ENCODE measurements at regions not wholly inside any gene's neighbourhood (a gene's known extent, or its start where the extent isn't known, plus 50 kb on each side); places are given as distances from the start of the nearest gene placed in this dataset.

- Mint-ChIP-seq H3K27me3 (peaks cover 2% of the 10 kb centered on the region), H3K4me3 (no peak overlapping the region), H3K36me3 (ENCODE audit: low read depth) (no peaks in the 10 kb centered on the region), H3K27ac (no peak overlapping the region), H3K4me1 (no peaks in the 10 kb centered on the region), H3K9me3 (peaks cover 3% of the 10 kb centered on the region)
- no peak for DNase-seq
- intact Hi-C loops (cut with micrococcal nuclease), result no loop called here
Measured at GRCh38 chr11:122062763-122063162, 53.3 kb downstream of the BLID start.

DNA sequence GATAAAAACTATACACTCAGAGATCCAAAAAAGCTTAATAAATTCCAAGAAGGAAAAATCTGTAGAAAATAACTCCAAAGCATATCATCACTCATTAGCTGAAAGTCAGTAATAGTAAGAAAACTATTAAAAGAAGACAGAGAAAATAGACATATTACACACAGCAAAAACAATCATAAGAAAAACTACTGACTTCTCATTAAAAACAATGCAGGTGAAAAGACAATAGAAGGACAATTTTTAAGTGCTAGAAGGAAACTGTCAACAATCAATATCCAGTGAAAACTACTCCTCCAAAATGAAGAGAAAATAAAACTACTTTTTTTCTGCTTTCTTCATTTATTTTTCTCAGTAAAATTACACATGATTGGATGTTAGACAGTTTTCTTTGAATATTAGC lies 56.5 kb downstream of the BLID start:
- Mint-ChIP-seq H3K4me3 (no peak overlapping the region), H3K27me3 (no peaks in the 10 kb centered on the region), H3K27ac (no peak overlapping the region), H3K36me3 (ENCODE audit: low read depth) (no peaks in the 10 kb centered on the region), H3K9me3 (peaks cover 3% of the 10 kb centered on the region), H3K4me1 (no peaks in the 10 kb centered on the region)
- intact Hi-C loops (cut with micrococcal nuclease), result no loop called here
- DNase-seq, result no peak

DNA sequence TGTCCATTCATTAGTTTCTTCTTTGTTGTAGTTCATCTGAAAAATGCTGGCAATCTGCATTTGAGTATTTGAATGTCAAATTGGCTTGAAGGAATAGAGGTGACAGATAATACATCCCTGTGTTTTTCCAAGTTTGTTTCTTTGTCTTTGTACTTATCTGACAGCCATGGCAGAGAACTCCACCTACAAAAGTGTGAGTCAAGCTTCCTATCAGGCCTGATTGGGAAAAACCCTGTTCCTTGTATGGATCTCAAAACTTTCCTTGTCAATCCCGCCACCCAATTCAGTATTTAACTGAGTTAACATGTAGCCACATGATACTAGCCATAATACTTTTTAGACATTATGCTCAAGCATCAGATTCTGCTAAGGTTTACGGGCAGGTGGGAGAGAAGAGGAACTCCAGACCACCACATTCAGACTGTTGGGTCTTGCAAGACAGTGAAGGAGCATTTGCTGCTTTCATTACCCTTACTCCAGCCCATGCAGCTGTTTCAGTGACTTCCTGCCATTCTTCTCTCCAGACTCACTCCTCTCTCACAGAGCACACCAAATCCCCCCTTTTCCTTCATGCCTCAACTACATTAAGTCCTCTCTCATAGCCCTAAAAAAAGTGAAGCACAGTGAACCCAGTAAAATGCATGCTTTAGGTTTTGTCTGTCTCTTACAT lies 65.9 kb downstream of the BLID start:
- no peaks in the 10 kb centered on the region for H3K36me3 Mint-ChIP-seq (ENCODE audit: low read depth)
- intact Hi-C loops (cut with micrococcal nuclease), result no loop called here
- H3K27me3 Mint-ChIP-seq, result no peaks in the 10 kb centered on the region
- no peak overlapping the region for H3K27ac Mint-ChIP-seq
- no peak for DNase-seq
- no peaks in the 10 kb centered on the region for H3K9me3 Mint-ChIP-seq
- no peak overlapping the region for H3K4me3 Mint-ChIP-seq
- no peaks in the 10 kb centered on the region for H3K4me1 Mint-ChIP-seq

DNA sequence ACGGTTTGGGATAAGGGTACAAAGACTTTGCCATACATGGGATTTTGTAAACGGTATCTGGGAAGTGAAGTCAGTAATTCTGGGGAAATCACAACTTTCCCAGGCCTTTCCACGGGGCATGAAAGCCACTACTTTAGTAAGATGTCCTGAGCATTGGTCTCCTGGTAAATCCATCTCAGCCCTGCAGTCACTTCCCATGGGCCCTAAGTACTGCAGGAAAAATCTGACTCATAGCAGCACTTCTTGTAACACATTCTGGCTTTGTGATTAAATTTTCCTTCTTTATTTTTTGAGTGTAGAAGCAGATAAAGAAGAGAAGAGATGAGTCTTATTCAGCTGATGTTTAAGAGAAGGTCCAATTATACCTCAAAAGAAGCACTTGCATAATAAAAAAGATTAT lies 67.6 kb downstream of the BLID start:
- no peak overlapping the region for H3K4me3 Mint-ChIP-seq
- no peak overlapping the region for H3K27ac Mint-ChIP-seq
- H3K27me3 Mint-ChIP-seq, result no peaks in the 10 kb centered on the region
- intact Hi-C loops (cut with micrococcal nuclease), result no loop called here
- no peaks in the 10 kb centered on the region for H3K36me3 Mint-ChIP-seq (ENCODE audit: low read depth)
- H3K9me3 Mint-ChIP-seq, result no peaks in the 10 kb centered on the region
- H3K4me1 Mint-ChIP-seq, result no peaks in the 10 kb centered on the region
- no peak for DNase-seq

GRCh38 chr11:122046846-122047245 lies 69.2 kb downstream of the BLID start:
- Mint-ChIP-seq H3K36me3 (ENCODE audit: low read depth) (no peaks in the 10 kb centered on the region), H3K9me3 (no peaks in the 10 kb centered on the region), H3K27ac (no peak overlapping the region), H3K27me3 (no peaks in the 10 kb centered on the region), H3K4me3 (no peak overlapping the region), H3K4me1 (no peaks in the 10 kb centered on the region)
- DNase-seq, result no peak
- intact Hi-C loops (cut with micrococcal nuclease), result no loop called here

- Mint-ChIP-seq H3K36me3 (ENCODE audit: low read depth) (no peaks in the 10 kb centered on the region), H3K4me3 (no peak overlapping the region), H3K27ac (no peak overlapping the region), H3K4me1 (no peaks in the 10 kb centered on the region), H3K27me3 (no peaks in the 10 kb centered on the region), H3K9me3 (no peaks in the 10 kb centered on the region)
- intact Hi-C loops (cut with micrococcal nuclease), result no loop called here
- DNase-seq, result no peak
Measured at GRCh38 chr11:122046438-122046837, 69.6 kb downstream of the BLID start.

- intact Hi-C loops (cut with micrococcal nuclease), result no loop called here
- H3K27me3 Mint-ChIP-seq, result no peaks in the 10 kb centered on the region
- DNase-seq, result no peak
- no peak overlapping the region for H3K4me3 Mint-ChIP-seq
- H3K9me3 Mint-ChIP-seq, result no peaks in the 10 kb centered on the region
- H3K36me3 Mint-ChIP-seq (ENCODE audit: low read depth), result no peaks in the 10 kb centered on the region
- no peaks in the 10 kb centered on the region for H3K4me1 Mint-ChIP-seq
- H3K27ac Mint-ChIP-seq, result no peak overlapping the region
Measured at GRCh38 chr11:122045181-122045586, 70.8 kb downstream of the BLID start.

- Mint-ChIP-seq H3K27me3 (no peaks in the 10 kb centered on the region), H3K9me3 (no peaks in the 10 kb centered on the region), H3K27ac (no peak overlapping the region), H3K4me1 (no peaks in the 10 kb centered on the region), H3K36me3 (ENCODE audit: low read depth) (no peaks in the 10 kb centered on the region), H3K4me3 (no peak overlapping the region)
- intact Hi-C loops (cut with micrococcal nuclease), result no loop called here
- DNase-seq, result no peak
Measured at GRCh38 chr11:122044086-122044485, 71.9 kb downstream of the BLID start.

DNA sequence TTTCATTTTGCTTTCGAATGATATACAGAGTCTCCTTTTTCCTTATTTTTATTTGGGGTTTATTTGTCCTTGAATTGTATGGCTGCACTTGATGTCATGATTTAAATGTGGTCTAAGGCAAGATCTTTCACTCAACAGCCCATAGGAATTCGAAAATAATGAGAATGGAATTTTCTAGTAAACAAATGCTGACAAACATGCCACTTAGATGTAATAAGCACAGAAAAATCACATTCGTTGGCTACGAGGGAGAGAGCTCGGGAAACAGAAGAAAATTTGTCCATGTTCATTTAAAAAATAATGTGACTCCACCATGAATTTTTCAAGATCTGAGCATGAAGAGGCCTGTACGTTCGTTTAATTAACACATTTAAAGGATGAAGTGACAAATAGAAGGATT lies 73.0 kb downstream of the BLID start:
- Mint-ChIP-seq H3K36me3 (ENCODE audit: low read depth) (no peaks in the 10 kb centered on the region), H3K4me3 (no peak overlapping the region), H3K27ac (no peak overlapping the region), H3K27me3 (no peaks in the 10 kb centered on the region), H3K4me1 (no peaks in the 10 kb centered on the region), H3K9me3 (no peaks in the 10 kb centered on the region)
- intact Hi-C loops (cut with micrococcal nuclease), result no loop called here
- DNase-seq, result no peak

GRCh38 chr11:122040464-122040863 lies 75.6 kb downstream of the BLID start:
- Mint-ChIP-seq H3K4me1 (no peaks in the 10 kb centered on the region), H3K4me3 (no peak overlapping the region), H3K9me3 (no peaks in the 10 kb centered on the region), H3K27ac (no peak overlapping the region), H3K27me3 (no peaks in the 10 kb centered on the region), H3K36me3 (ENCODE audit: low read depth) (no peaks in the 10 kb centered on the region)
- no peak for DNase-seq
- intact Hi-C loops (cut with micrococcal nuclease), result no loop called here

DNA sequence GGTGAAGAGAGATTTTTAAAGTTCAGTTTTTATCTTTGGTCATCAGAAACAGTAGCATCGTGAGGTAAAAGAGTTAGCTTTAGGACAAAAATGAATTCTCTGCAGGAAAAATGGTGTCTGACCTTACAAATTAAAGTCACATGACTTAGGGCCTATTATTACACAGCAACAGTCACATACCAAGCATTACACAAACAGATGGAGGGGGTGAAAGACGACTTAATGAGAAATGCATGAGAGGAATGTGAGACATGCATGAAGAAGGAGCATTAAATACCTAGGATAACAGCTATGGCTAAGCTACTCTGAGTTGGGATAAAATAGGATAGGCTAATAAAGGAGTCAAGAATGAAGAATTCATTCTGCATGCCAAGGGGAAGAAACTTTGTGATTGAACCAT lies 77.5 kb downstream of the BLID start:
- no peak for DNase-seq
- Mint-ChIP-seq H3K27ac (no peak overlapping the region), H3K36me3 (ENCODE audit: low read depth) (no peaks in the 10 kb centered on the region), H3K9me3 (no peaks in the 10 kb centered on the region), H3K4me3 (no peak overlapping the region), H3K27me3 (no peaks in the 10 kb centered on the region), H3K4me1 (no peaks in the 10 kb centered on the region)
- intact Hi-C loops (cut with micrococcal nuclease), result no loop called here

- no peak overlapping the region for H3K4me3 Mint-ChIP-seq
- H3K36me3 Mint-ChIP-seq (ENCODE audit: low read depth), result no peaks in the 10 kb centered on the region
- H3K4me1 Mint-ChIP-seq, result no peaks in the 10 kb centered on the region
- no peak for DNase-seq
- H3K27ac Mint-ChIP-seq, result no peak overlapping the region
- intact Hi-C loops (cut with micrococcal nuclease), result no loop called here
- H3K9me3 Mint-ChIP-seq, result no peaks in the 10 kb centered on the region
- no peaks in the 10 kb centered on the region for H3K27me3 Mint-ChIP-seq
Measured at GRCh38 chr11:122037911-122038310, 78.1 kb downstream of the BLID start.

GRCh38 chr11:122036493-122036892 lies 79.5 kb downstream of the BLID start:
- no peaks in the 10 kb centered on the region for H3K36me3 Mint-ChIP-seq (ENCODE audit: low read depth)
- DNase-seq, result no peak
- intact Hi-C loops (cut with micrococcal nuclease), result no loop called here
- H3K27me3 Mint-ChIP-seq, result no peaks in the 10 kb centered on the region
- H3K4me1 Mint-ChIP-seq, result no peaks in the 10 kb centered on the region
- no peak overlapping the region for H3K27ac Mint-ChIP-seq
- H3K9me3 Mint-ChIP-seq, result no peaks in the 10 kb centered on the region
- no peak overlapping the region for H3K4me3 Mint-ChIP-seq

- intact Hi-C loops (cut with micrococcal nuclease), result no loop called here
- H3K36me3 Mint-ChIP-seq (ENCODE audit: low read depth), result no peaks in the 10 kb centered on the region
- H3K4me3 Mint-ChIP-seq, result no peak overlapping the region
- no peaks in the 10 kb centered on the region for H3K9me3 Mint-ChIP-seq
- no peak for DNase-seq
- H3K4me1 Mint-ChIP-seq, result no peaks in the 10 kb centered on the region
- H3K27ac Mint-ChIP-seq, result no peak overlapping the region
- no peaks in the 10 kb centered on the region for H3K27me3 Mint-ChIP-seq
Measured at GRCh38 chr11:122036018-122036417, 80.0 kb downstream of the BLID start.

- Mint-ChIP-seq H3K27ac (no peak overlapping the region), H3K36me3 (ENCODE audit: low read depth) (no peaks in the 10 kb centered on the region), H3K4me1 (no peaks in the 10 kb centered on the region), H3K4me3 (no peak overlapping the region), H3K9me3 (no peaks in the 10 kb centered on the region), H3K27me3 (no peaks in the 10 kb centered on the region)
- intact Hi-C loops (cut with micrococcal nuclease), result no loop called here
- no peak for DNase-seq
Measured at GRCh38 chr11:122033631-122034030, 82.4 kb downstream of the BLID start.
